HUES64 (cell line): ENCODE measurements at regions not wholly inside any gene's neighbourhood (a gene's known extent, or its start where the extent isn't known, plus 50 kb on each side); places are given as distances from the start of the nearest gene placed in this dataset.
"Not testable (repeated sequence)": the region's sequence is repeated elsewhere in the genome, so short reads cannot be mapped to it uniquely, and the experiment has no call there.

Experiments used
- H3K27ac ChIP-seq: 2 replicates; pipeline ENCODE4 v1.7.0; 2013; ENCODE audit warnings: low read depth, low read length, inconsistent platforms
- H3K27me3 ChIP-seq: 2 replicates; pipeline ENCODE4 v1.6.1; 2013; ENCODE audit warnings: mild to moderate bottlenecking, low read length; ENCODE audit not compliant: insufficient read depth
- H3K36me3 ChIP-seq: 2 replicates; pipeline ENCODE4 v1.6.1; 2013; ENCODE audit warnings: mild to moderate bottlenecking, low read length; ENCODE audit not compliant: insufficient read depth
- H3K4me1 ChIP-seq: 2 replicates; pipeline ENCODE4 v1.6.1; 2013; ENCODE audit warnings: mild to moderate bottlenecking, low read length, moderate library complexity; ENCODE audit not compliant: insufficient read depth
- H3K4me3 ChIP-seq: 2 replicates; pipeline ENCODE4 v1.5.1; 2013; ENCODE audit warnings: mild to moderate bottlenecking, low read length, moderate library complexity
- H3K9ac ChIP-seq: 2 replicates; pipeline ENCODE4 v1.6.1; 2013; ENCODE audit warnings: mild to moderate bottlenecking, low read depth, low read length
- H3K9me3 ChIP-seq: 2 replicates; pipeline ENCODE4 v1.6.1; 2013; ENCODE audit warnings: low read depth, low read length; ENCODE audit not compliant: insufficient read depth
- WGBS: fragments of 150-250, 120-280 bp; methylation state at CpG from one replicate; pipeline ENCODE4 v1.1.7; 2013; ENCODE audit warnings: missing lambda C conversion rate; 5-methylcytosine and 5-hydroxymethylcytosine counted together

- Histone ChIP-seq H3K4me3 (no peak overlapping the region), H3K27me3 (no peaks in the 10 kb centered on the region), H3K9me3 (peaks cover 17% of the 10 kb centered on the region), H3K36me3 (no peaks in the 10 kb centered on the region), H3K9ac (no peak overlapping the region), H3K27ac (no peak overlapping the region), H3K4me1 (no peaks in the 10 kb centered on the region)
- 100% methylated on average over 2 of the region's 2 CpGs for WGBS
Observed at GRCh38 chr9:90188656-90189055, 454.0 kb downstream of the DIRAS2 start.

GRCh38 chr9:90189306-90189705, 453.3 kb downstream of the DIRAS2 start:
- Histone ChIP-seq H3K9ac (no peak overlapping the region), H3K27ac (no peak overlapping the region), H3K9me3 (peaks cover 17% of the 10 kb centered on the region), H3K27me3 (no peaks in the 10 kb centered on the region), H3K4me3 (no peak overlapping the region), H3K4me1 (no peaks in the 10 kb centered on the region), H3K36me3 (no peaks in the 10 kb centered on the region)
- WGBS = 91% methylated on average over 6 of the region's 6 CpGs

GRCh38 chr9:90192465-90192864, 450.2 kb downstream of the DIRAS2 start:
- 82% methylated on average over 7 of the region's 7 CpGs for WGBS
- not testable (repeated sequence) for H3K27ac ChIP-seq, H3K4me3 ChIP-seq, H3K36me3 ChIP-seq, H3K9ac ChIP-seq, H3K27me3 ChIP-seq, H3K4me1 ChIP-seq
- peaks cover 17% of the 10 kb centered on the region for H3K9me3 ChIP-seq

- no peaks in the 10 kb centered on the region for H3K27me3 ChIP-seq
- no peaks in the 10 kb centered on the region for H3K9me3 ChIP-seq
- no peak overlapping the region for H3K4me3 ChIP-seq
- 94% methylated on average over 1 of the region's 3 CpGs for WGBS
- no peaks in the 10 kb centered on the region for H3K36me3 ChIP-seq
- no peak overlapping the region for H3K9ac ChIP-seq
- H3K27ac ChIP-seq = no peak overlapping the region
- H3K4me1 ChIP-seq = no peaks in the 10 kb centered on the region
Observed at GRCh38 chr9:90198956-90199355, 443.7 kb downstream of the DIRAS2 start.

GRCh38 chr9:90201766-90202165, 440.9 kb downstream of the DIRAS2 start:
- 80% methylated on average over 2 of the region's 2 CpGs for WGBS
- Histone ChIP-seq H3K9me3 (no peaks in the 10 kb centered on the region), H3K4me3 (no peak overlapping the region), H3K9ac (no peak overlapping the region), H3K4me1 (no peaks in the 10 kb centered on the region), H3K27me3 (no peaks in the 10 kb centered on the region), H3K27ac (no peak overlapping the region), H3K36me3 (no peaks in the 10 kb centered on the region)

GRCh38 chr9:90204128-90204831, 438.3 kb downstream of the DIRAS2 start:
- Histone ChIP-seq H3K27ac (no peak overlapping the region), H3K36me3 (no peaks in the 10 kb centered on the region), H3K27me3 (no peaks in the 10 kb centered on the region), H3K4me1 (no peaks in the 10 kb centered on the region), H3K9ac (no peak overlapping the region), H3K4me3 (no peak overlapping the region), H3K9me3 (no peaks in the 10 kb centered on the region)
- 93% methylated on average over 7 of the region's 7 CpGs for WGBS

- WGBS = 88% methylated on average over 7 of the region's 9 CpGs
- H3K4me1 ChIP-seq, H3K9me3 ChIP-seq, H3K36me3 ChIP-seq, H3K4me3 ChIP-seq, H3K27ac ChIP-seq, H3K27me3 ChIP-seq, H3K9ac ChIP-seq: not testable (repeated sequence)
Observed at GRCh38 chr9:90213045-90213444, 429.6 kb downstream of the DIRAS2 start.

- 11% methylated on average over 26 of the region's 27 CpGs for WGBS
- H3K27ac ChIP-seq = no peak overlapping the region
- H3K27me3 ChIP-seq = no peaks in the 10 kb centered on the region
- H3K4me1 ChIP-seq = no peaks in the 10 kb centered on the region
- H3K9ac ChIP-seq = peak overlapping the region; percentile 49; the same call in 1 of the 2 replicates
- no peaks in the 10 kb centered on the region for H3K36me3 ChIP-seq
- no peaks in the 10 kb centered on the region for H3K9me3 ChIP-seq
- peak overlapping the region; percentile 56 for H3K4me3 ChIP-seq
Observed at GRCh38 chr9:90219548-90220118, 423.0 kb downstream of the DIRAS2 start.

- not testable (repeated sequence) for H3K4me3 ChIP-seq, H3K4me1 ChIP-seq, H3K27me3 ChIP-seq, H3K9me3 ChIP-seq, H3K36me3 ChIP-seq, H3K27ac ChIP-seq, H3K9ac ChIP-seq
- 82% methylated on average over 16 of the region's 18 CpGs for WGBS
Observed at GRCh38 chr9:90221899-90222298, 420.7 kb downstream of the DIRAS2 start.

- not testable (repeated sequence) for H3K27ac ChIP-seq, H3K9ac ChIP-seq, H3K9me3 ChIP-seq, H3K27me3 ChIP-seq, H3K4me1 ChIP-seq, H3K36me3 ChIP-seq, H3K4me3 ChIP-seq
- 50% methylated on average over 8 of the region's 10 CpGs for WGBS
Observed at GRCh38 chr9:90226839-90227338, 415.7 kb downstream of the DIRAS2 start.

- H3K27ac ChIP-seq, H3K9ac ChIP-seq, H3K4me1 ChIP-seq, H3K4me3 ChIP-seq, H3K9me3 ChIP-seq, H3K27me3 ChIP-seq, H3K36me3 ChIP-seq: not testable (repeated sequence)
- 88% methylated on average over 3 of the region's 4 CpGs for WGBS
Observed at GRCh38 chr9:90233081-90233480, 409.5 kb downstream of the DIRAS2 start.
